Stimulated activated CD8-positive, alpha-beta memory T cell treated with anti-CD3 and anti-CD28 coated beads, Interleukin-12 subunit alpha, Interleukin-12 subunit beta, amount 100 ng/mL, for 24 hours (primary cell): ENCODE measurements at regions not wholly inside any gene's neighbourhood (a gene's known extent, or its start where the extent isn't known, plus 50 kb on each side); places are given as distances from the start of the nearest gene placed in this dataset.

Source experiments
- DNase-seq: peaks from one replicate; pipeline ENCODE4 v3.0.0-alpha.2; 2020; ENCODE audit errors: extremely low read depth

GRCh38 chr1:219472596-219472995 lies 140.3 kb downstream of the ZC3H11B start:
- no peak for DNase-seq

- DNase-seq: no peak
Observed at GRCh38 chr1:219467524-219467923, 145.4 kb downstream of the ZC3H11B start.

GRCh38 chr1:219466766-219467165 lies 146.1 kb downstream of the ZC3H11B start:
- no peak for DNase-seq

GRCh38 chr1:219465212-219466093 lies 147.5 kb downstream of the ZC3H11B start:
- no peak for DNase-seq

- no peak for DNase-seq
Observed at GRCh38 chr1:219463636-219464035, 149.3 kb downstream of the ZC3H11B start.

- no peak for DNase-seq
Observed at GRCh38 chr1:219461981-219462400, 150.9 kb downstream of the ZC3H11B start.

- no peak for DNase-seq
Observed at GRCh38 chr1:219460896-219461815, 151.7 kb downstream of the ZC3H11B start.

GRCh38 chr1:219460081-219460895 lies 152.6 kb downstream of the ZC3H11B start:
- no peak for DNase-seq

GRCh38 chr1:219459351-219460080 lies 153.4 kb downstream of the ZC3H11B start:
- no peak for DNase-seq

- DNase-seq: no peak
Observed at GRCh38 chr1:219446288-219446687, 166.6 kb downstream of the ZC3H11B start.

- no peak for DNase-seq
Observed at GRCh38 chr1:219445864-219446263, 167.0 kb downstream of the ZC3H11B start.

- DNase-seq: no peak
Observed at GRCh38 chr1:219444474-219444873, 168.4 kb downstream of the ZC3H11B start.

- DNase-seq: no peak
Observed at GRCh38 chr1:219443763-219444162, 169.1 kb downstream of the ZC3H11B start.

GRCh38 chr1:219442611-219443061 lies 170.3 kb downstream of the ZC3H11B start:
- no peak for DNase-seq

GRCh38 chr1:219441884-219442283 lies 171.0 kb downstream of the ZC3H11B start:
- DNase-seq: no peak

GRCh38 chr1:219439376-219439775 lies 173.5 kb downstream of the ZC3H11B start:
- no peak for DNase-seq

GRCh38 chr1:219438386-219438785 lies 174.5 kb downstream of the ZC3H11B start:
- DNase-seq: no peak

- DNase-seq: no peak
Observed at GRCh38 chr1:219434923-219435297, 178.0 kb downstream of the ZC3H11B start.

GRCh38 chr1:219434285-219434922 lies 178.5 kb downstream of the ZC3H11B start:
- DNase-seq: no peak

GRCh38 chr1:219433496-219434131 lies 179.3 kb downstream of the ZC3H11B start:
- DNase-seq: no peak
